Thyroid gland (tissue), 4 donors: ENCODE measurements at regions not wholly inside any gene's neighbourhood (a gene's known extent, or its start where the extent isn't known, plus 50 kb on each side); places are given as distances from the start of the nearest gene placed in this dataset.
A peak's percentile ranks its signal among the peaks of the same experiment; 100 is the strongest.

ENCODE experiments used
- POLR2A ChIP-seq, 2 donors: fragments of 450-650 bp; IDR thresholded peaks; one replicate each; pipeline ENCODE4 v1.6.1; 2017; ENCODE audit warnings: antibody characterized with exemption in 2 of 2, mild to moderate bottlenecking in 2 of 2, moderate library complexity in 1 of 2
- TF ChIP-seq, protein P1 (sequence below), 6 experiments: fragments of 200-600 bp in 3 of 6; fragments of 450-650 bp in 3 of 6; sonication (generic) in 3 of 6; IDR thresholded peaks; one replicate each; pipeline ENCODE4 v1.5.1; 2016 to 2019; ENCODE audit warnings: antibody characterized with exemption in 6 of 6, mild to moderate bottlenecking in 2 of 6, inconsistent platforms in 1 of 6, moderate library complexity in 1 of 6

GRCh38 chr15:92277776-92278175, 115.9 kb upstream of the ST8SIA2 start:
- TF ChIP-seq, protein P1, sequence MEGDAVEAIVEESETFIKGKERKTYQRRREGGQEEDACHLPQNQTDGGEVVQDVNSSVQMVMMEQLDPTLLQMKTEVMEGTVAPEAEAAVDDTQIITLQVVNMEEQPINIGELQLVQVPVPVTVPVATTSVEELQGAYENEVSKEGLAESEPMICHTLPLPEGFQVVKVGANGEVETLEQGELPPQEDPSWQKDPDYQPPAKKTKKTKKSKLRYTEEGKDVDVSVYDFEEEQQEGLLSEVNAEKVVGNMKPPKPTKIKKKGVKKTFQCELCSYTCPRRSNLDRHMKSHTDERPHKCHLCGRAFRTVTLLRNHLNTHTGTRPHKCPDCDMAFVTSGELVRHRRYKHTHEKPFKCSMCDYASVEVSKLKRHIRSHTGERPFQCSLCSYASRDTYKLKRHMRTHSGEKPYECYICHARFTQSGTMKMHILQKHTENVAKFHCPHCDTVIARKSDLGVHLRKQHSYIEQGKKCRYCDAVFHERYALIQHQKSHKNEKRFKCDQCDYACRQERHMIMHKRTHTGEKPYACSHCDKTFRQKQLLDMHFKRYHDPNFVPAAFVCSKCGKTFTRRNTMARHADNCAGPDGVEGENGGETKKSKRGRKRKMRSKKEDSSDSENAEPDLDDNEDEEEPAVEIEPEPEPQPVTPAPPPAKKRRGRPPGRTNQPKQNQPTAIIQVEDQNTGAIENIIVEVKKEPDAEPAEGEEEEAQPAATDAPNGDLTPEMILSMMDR (IDR thresholded peaks at IDR 0.05) = peak in 3 of 6 experiments; percentile 45 to 54 (median 45)
- no peak for TF ChIP-seq POLR2A (IDR thresholded peaks at IDR 0.05)
